Vagina (tissue), 2 donors: ENCODE measurements at regions not wholly inside any gene's neighbourhood (a gene's known extent, or its start where the extent isn't known, plus 50 kb on each side); places are given as distances from the start of the nearest gene placed in this dataset.

Experiments used
- POLR2A ChIP-seq, 2 donors: fragments of 450-650 bp; IDR thresholded peaks; one replicate each; pipeline ENCODE4 v1.6.1; 2017; ENCODE audit warnings: antibody characterized with exemption in 2 of 2, mild to moderate bottlenecking in 2 of 2, moderate library complexity in 2 of 2
- POLR2AphosphoS5 ChIP-seq, 2 donors: sonication (generic); formaldehyde crosslinking; IDR thresholded peaks; one replicate each; pipeline ENCODE4 v1.9.0; 2017; ENCODE audit warnings: antibody characterized with exemption in 2 of 2, mild to moderate bottlenecking in 2 of 2, low read depth in 1 of 2; ENCODE audit not compliant: insufficient read depth in 1 of 2
- TF ChIP-seq, protein P1 (sequence below), 3 experiments: fragments of 450-650 bp in 2 of 3; fragments of 200-600 bp in 1 of 3; sonication (generic) in 1 of 3; IDR thresholded peaks; one replicate each; pipeline ENCODE4 v1.5.1; 2017 to 2019; ENCODE audit warnings: antibody characterized with exemption in 3 of 3, mild to moderate bottlenecking in 2 of 3, moderate library complexity in 2 of 3

DNA sequence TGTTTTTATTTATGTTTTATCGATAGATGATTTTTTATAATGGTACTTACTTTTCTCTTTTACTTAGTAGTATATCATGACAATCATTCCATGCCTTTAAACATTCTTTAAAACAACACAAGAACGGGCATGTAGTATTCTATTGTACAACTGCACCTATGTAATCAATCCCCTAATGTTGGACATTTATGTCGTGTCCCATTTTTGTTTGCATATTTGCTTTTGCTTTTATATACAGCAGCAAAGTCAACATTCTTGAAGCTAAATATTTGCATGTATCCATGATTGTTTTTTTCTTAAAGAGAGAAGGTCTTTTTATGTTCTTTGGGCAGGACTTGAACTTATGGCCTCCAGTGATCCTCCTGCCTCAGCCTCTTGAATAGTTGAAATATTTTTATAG is 527.0 kb upstream of the CLINT1 start:
- TF ChIP-seq POLR2A (IDR thresholded peaks at IDR 0.05): no peak
- TF ChIP-seq, protein P1, sequence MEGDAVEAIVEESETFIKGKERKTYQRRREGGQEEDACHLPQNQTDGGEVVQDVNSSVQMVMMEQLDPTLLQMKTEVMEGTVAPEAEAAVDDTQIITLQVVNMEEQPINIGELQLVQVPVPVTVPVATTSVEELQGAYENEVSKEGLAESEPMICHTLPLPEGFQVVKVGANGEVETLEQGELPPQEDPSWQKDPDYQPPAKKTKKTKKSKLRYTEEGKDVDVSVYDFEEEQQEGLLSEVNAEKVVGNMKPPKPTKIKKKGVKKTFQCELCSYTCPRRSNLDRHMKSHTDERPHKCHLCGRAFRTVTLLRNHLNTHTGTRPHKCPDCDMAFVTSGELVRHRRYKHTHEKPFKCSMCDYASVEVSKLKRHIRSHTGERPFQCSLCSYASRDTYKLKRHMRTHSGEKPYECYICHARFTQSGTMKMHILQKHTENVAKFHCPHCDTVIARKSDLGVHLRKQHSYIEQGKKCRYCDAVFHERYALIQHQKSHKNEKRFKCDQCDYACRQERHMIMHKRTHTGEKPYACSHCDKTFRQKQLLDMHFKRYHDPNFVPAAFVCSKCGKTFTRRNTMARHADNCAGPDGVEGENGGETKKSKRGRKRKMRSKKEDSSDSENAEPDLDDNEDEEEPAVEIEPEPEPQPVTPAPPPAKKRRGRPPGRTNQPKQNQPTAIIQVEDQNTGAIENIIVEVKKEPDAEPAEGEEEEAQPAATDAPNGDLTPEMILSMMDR (IDR thresholded peaks at IDR 0.05): no peak
- no peak for TF ChIP-seq POLR2AphosphoS5 (IDR thresholded peaks at IDR 0.05; ENCODE audit: insufficient read depth in 1 of 2, low read depth in 1 of 2)
